K562 (cell line): ENCODE measurements at regions not wholly inside any gene's neighbourhood (a gene's known extent, or its start where the extent isn't known, plus 50 kb on each side); places are given as distances from the start of the nearest gene placed in this dataset.
"Not testable (repeated sequence)": the region's sequence is repeated elsewhere in the genome, so short reads cannot be mapped to it uniquely, and the experiment has no call there.

ENCODE experiments used
- ATAC-seq: fragments of 200-7000 bp; cut with Tn5 transposase; 3 replicates; pipeline ENCODE4 v1.9.1; 2020; ENCODE audit warnings: moderate library complexity
- BruUV-seq: library from RNA; stranded (reverse); fragments of 400-500 nt; replicated peaks from 2 replicates; lab custom pipeline; 2021; lab: Mats Ljungman, UMichigan
- CTCF ChIA-PET: fragments of 300-600 bp; formaldehyde crosslinking; extraction: SDS; loops from one replicate; lab custom pipeline; 2021; ENCODE audit warnings: low intra/inter-chr PET ratio; lab: Yijun Ruan, JAX
- POLR2A ChIA-PET: fragments of 300-600, 350-650 bp; sonication (Branson Sonifier 250); formaldehyde crosslinking; extraction: SDS; loops from one replicate; lab custom pipeline; 2021; ENCODE audit warnings: antibody characterized with exemption, inconsistent platforms; lab: Yijun Ruan, JAX
- DNase-seq, 4 experiments: peaks; one replicate each; pipeline versions ENCODE4 v3.0.0 to v3.0.0-alpha.2; 2011 to 2018; ENCODE audit warnings: low spot score in 3 of 4, mixed read lengths in 3 of 4; ENCODE audit errors: extremely low read depth in 1 of 4
- FAIRE-seq: peaks from 2 replicates; lab custom pipeline; 2011; peaks lifted over from hg19 to GRCh38; lab: Jason Lieb, UNC
- H2AFZ ChIP-seq: 2 replicates; pipeline ENCODE4 v1.6.0; 2011; ENCODE audit warnings: low read depth, low read length, control low read depth, inconsistent platforms
- H3K27ac ChIP-seq: fragments of 200-600 bp; 3 replicates; pipeline ENCODE4 v1.8.0; 2011; ENCODE audit warnings: low read depth, mild to moderate bottlenecking, control low read depth, inconsistent platforms, low read length, moderate library complexity, mixed read lengths; ENCODE audit errors: extremely low read depth
- H3K27me3 ChIP-seq, 2 experiments: fragments of 300-600 bp in 1 of 2; 2 replicates in 1 of 2; 3 replicates in 1 of 2; pipeline versions ENCODE4 v1.6.0 to v1.8.0; 2011; ENCODE audit warnings: inconsistent platforms in 2 of 2, low read length in 2 of 2, mild to moderate bottlenecking in 1 of 2, mixed read lengths in 1 of 2, moderate library complexity in 1 of 2; ENCODE audit not compliant: control insufficient read depth in 2 of 2, insufficient read depth in 2 of 2
- H3K36me3 ChIP-seq: fragments of 300-600 bp; 3 replicates; pipeline ENCODE4 v1.8.0; 2011; ENCODE audit warnings: mild to moderate bottlenecking, low read length, inconsistent platforms; ENCODE audit not compliant: control insufficient read depth, insufficient read depth
- H3K4me1 ChIP-seq, 2 experiments: fragments of 200-600 bp in 1 of 2; replicated peaks in 1 of 2; 2 replicates in 1 of 2; 3 replicates in 1 of 2; pipeline versions ENCODE4 v1.5.1 to v1.8.0; 2011; ENCODE audit warnings: inconsistent platforms in 2 of 2, low read length in 2 of 2, mild to moderate bottlenecking in 1 of 2, mixed read lengths in 1 of 2, moderate library complexity in 1 of 2; ENCODE audit not compliant: control insufficient read depth in 2 of 2, insufficient read depth in 2 of 2
- H3K4me2 ChIP-seq: 2 replicates; pipeline ENCODE4 v1.6.1; 2011; ENCODE audit warnings: low read length, control low read depth, inconsistent platforms, mixed read lengths; ENCODE audit not compliant: insufficient read depth
- H3K4me3 ChIP-seq: fragments of 200-600 bp; sonication (generic), shearing (Covaris generic); 2 replicates; pipeline ENCODE4 v1.5.1; 2016; ENCODE audit warnings: control low read depth, inconsistent platforms
- H3K79me2 ChIP-seq: fragments of 200-600 bp; 3 replicates; pipeline ENCODE4 v1.8.0; 2011; ENCODE audit warnings: low read length, inconsistent platforms; ENCODE audit not compliant: control insufficient read depth, insufficient read depth
- H3K9ac ChIP-seq, 2 experiments: 2 replicates each; pipeline versions ENCODE4 v1.6.0 to v1.6.1; 2011; ENCODE audit warnings: low read depth in 2 of 2, low read length in 2 of 2, control low read depth in 1 of 2, inconsistent platforms in 1 of 2, mild to moderate bottlenecking in 1 of 2, mixed read lengths in 1 of 2; ENCODE audit not compliant: insufficient read depth in 1 of 2
- H3K9me1 ChIP-seq: one replicate; pipeline ENCODE4 v1.6.0; 2011; ENCODE audit warnings: inconsistent platforms, mild to moderate bottlenecking, low read length, moderate library complexity; ENCODE audit not compliant: control insufficient read depth, insufficient read depth
- H3K9me3 ChIP-seq: replicated peaks from 2 replicates; pipeline ENCODE4 v1.5.1; 2011; ENCODE audit warnings: low read depth, low read length, inconsistent platforms; ENCODE audit not compliant: control insufficient read depth, insufficient read depth
- H4K20me1 ChIP-seq: replicated peaks from 2 replicates; pipeline ENCODE4 v1.6.1; 2011; ENCODE audit warnings: low read length, inconsistent platforms, mixed read lengths; ENCODE audit not compliant: control insufficient read depth, insufficient read depth
- CREB5 ChIP-seq: fragments of 250-450 bp; sonication (Bioruptor Pico); IDR thresholded peaks from 2 replicates; pipeline ENCODE4 v1.5.0; 2020; ENCODE audit warnings: mild to moderate bottlenecking
- ZNF175 ChIP-seq: fragments of 200-800 bp; sonication (Bioruptor generic); IDR thresholded peaks from 2 replicates; pipeline ENCODE4 v1.6.1; 2016; ENCODE audit warnings: low read depth, mild to moderate bottlenecking, missing genetic modification characterization, missing compliant biosample characterization
- WGBS: fragments of 100-300 bp; shearing (Covaris generic); methylation state at CpG from one replicate; pipeline ENCODE4 v1.1.6; 2016; ENCODE audit warnings: low coverage, mixed read lengths; ENCODE audit not compliant: insufficient coverage; ENCODE audit errors: missing lambda C conversion rate; 5-methylcytosine and 5-hydroxymethylcytosine counted together
- in situ Hi-C: fragments of 300-500 bp; cut with MboI; formaldehyde crosslinking; loops from 4 replicates; pipeline ENCODE4 v1.15.0; 2018; ENCODE audit warnings: inconsistent platforms, mixed read lengths
- intact Hi-C: fragments of 100-400 bp; cut with micrococcal nuclease; formaldehyde crosslinking; loops from 2 replicates; pipeline ENCODE4 v1.14.2; 2022

- H3K4me2 ChIP-seq, FAIRE-seq, ATAC-seq, H3K79me2 ChIP-seq, CTCF ChIA-PET, intact Hi-C loops, H3K4me3 ChIP-seq, H3K9me1 ChIP-seq, POLR2A ChIA-PET, H3K27ac ChIP-seq, H3K36me3 ChIP-seq, H3K9ac ChIP-seq, H3K4me1 ChIP-seq, in situ Hi-C loops, H2AFZ ChIP-seq, H4K20me1 ChIP-seq, H3K27me3 ChIP-seq, DNase-seq, H3K9me3 ChIP-seq, BruUV-seq: not testable (repeated sequence)
- 0% methylated on average over 1 of the region's 4 CpGs for WGBS
These were observed 205.9 kb downstream of the TMA16 start for GRCh38 chr4:163700383-163700782.

GRCh38 chr4:163701916-163702315 is 207.4 kb downstream of the TMA16 start:
- Histone ChIP-seq H3K4me1 (no peaks in the 10 kb centered on the region), H3K4me3 (no peak overlapping the region), H4K20me1 (no peaks in the 10 kb centered on the region), H3K36me3 (no peaks in the 10 kb centered on the region), H3K27me3 (no peaks in the 10 kb centered on the region), H3K9me3 (no peaks in the 10 kb centered on the region), H2AFZ (no peak overlapping the region), H3K79me2 (no peaks in the 10 kb centered on the region), H3K9ac (no peak overlapping the region), H3K27ac (no peak overlapping the region), H3K4me2 (no peak overlapping the region), H3K9me1 (no peaks in the 10 kb centered on the region)
- in situ Hi-C loops: no loop called here
- ChIA-PET POLR2A (no interaction called here), CTCF (no interaction called here)
- 1% methylated on average over 5 of the region's 5 CpGs for WGBS
- FAIRE-seq (no peak), DNase-seq (no peak), ATAC-seq (no peak)
- BruUV-seq: no TSS peak
- no peak for TF ChIP-seq CREB5 (CRISPR knock-in tag)
- TF ChIP-seq ZNF175 (CRISPR knock-in tag): no peak
- intact Hi-C loops: no loop called here
